ENCODE measurements at regions not wholly inside any gene's neighbourhood (a gene's known extent, or its start where the extent isn't known, plus 50 kb on each side); places are given as distances from the start of the nearest gene placed in this dataset.
A peak's percentile ranks its signal among the peaks of the same experiment; 100 is the strongest.

DNA sequence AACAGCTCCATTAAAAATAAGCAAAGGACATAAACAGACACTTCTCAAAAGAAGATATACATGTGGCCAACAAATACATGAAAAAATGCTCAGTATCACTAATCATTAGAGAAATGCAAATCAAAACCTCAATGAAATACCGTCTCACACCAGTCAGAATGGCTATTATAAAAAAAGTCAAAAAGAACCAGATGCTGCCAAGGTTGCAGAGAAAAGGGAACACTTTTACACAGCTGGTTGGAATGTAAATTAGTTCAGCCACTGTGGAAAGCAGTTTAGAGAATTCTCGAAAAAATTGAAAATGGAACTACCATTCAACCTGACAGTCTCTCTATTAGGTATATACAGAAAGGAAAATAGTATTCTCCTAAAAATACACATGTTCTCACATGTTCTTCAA lies 102.4 kb upstream of the FIBIN start:
- no peak for TF ChIP-seq ZFX (IDR thresholded peaks at IDR 0.05)
- TF ChIP-seq, protein P1, sequence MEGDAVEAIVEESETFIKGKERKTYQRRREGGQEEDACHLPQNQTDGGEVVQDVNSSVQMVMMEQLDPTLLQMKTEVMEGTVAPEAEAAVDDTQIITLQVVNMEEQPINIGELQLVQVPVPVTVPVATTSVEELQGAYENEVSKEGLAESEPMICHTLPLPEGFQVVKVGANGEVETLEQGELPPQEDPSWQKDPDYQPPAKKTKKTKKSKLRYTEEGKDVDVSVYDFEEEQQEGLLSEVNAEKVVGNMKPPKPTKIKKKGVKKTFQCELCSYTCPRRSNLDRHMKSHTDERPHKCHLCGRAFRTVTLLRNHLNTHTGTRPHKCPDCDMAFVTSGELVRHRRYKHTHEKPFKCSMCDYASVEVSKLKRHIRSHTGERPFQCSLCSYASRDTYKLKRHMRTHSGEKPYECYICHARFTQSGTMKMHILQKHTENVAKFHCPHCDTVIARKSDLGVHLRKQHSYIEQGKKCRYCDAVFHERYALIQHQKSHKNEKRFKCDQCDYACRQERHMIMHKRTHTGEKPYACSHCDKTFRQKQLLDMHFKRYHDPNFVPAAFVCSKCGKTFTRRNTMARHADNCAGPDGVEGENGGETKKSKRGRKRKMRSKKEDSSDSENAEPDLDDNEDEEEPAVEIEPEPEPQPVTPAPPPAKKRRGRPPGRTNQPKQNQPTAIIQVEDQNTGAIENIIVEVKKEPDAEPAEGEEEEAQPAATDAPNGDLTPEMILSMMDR (conservative IDR thresholded peaks at IDR 0.05): no peak
- H3K27ac ChIP-seq: no peak overlapping the region

DNA sequence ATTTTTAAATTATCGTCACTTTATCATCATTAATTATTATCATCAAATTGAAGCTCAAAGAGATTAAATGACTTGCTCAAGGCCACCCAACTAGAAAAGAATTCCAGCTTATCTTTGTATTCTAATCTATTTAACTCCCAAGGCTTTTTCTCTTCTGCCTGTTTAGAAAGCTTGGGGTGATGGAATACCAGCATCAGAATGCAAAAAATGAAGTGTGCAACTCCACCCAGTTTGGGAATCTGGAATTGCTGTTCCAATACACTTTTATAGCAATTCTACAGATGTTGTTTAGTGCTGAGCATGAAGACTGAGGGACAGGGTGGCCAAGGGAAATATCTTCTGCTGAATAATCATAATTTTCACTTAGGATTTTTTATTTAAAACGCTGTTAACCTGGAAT lies 97.2 kb upstream of the FIBIN start:
- TF ChIP-seq, protein P1 (conservative IDR thresholded peaks at IDR 0.05): no peak
- TF ChIP-seq ZFX (IDR thresholded peaks at IDR 0.05): no peak

DNA sequence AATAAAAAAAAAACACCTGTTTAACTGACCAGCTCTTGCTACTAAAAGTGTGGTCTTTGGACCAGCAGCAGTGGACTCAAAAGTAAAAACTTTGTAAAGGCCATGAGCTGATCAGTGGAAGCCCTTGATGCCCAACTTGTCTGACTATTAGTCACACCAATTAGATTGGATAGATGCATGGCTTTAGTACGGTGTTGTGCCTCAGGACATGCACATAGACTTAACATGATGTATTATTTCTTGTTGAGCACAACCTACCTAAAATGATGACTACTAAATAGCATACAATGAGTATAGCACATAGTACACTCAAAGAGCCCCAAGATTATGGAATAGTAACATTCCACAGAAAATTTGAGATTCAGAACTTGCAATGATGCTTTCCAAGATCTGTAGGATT lies 95.1 kb upstream of the FIBIN start:
- no peak overlapping the region for H3K27ac ChIP-seq
- TF ChIP-seq ZFX (IDR thresholded peaks at IDR 0.05): no peak
- TF ChIP-seq, protein P1 (conservative IDR thresholded peaks at IDR 0.05): no peak

More for the DNA sequence above, 97.2 kb upstream of the FIBIN start:
- H3K27ac ChIP-seq: no peak overlapping the region

DNA sequence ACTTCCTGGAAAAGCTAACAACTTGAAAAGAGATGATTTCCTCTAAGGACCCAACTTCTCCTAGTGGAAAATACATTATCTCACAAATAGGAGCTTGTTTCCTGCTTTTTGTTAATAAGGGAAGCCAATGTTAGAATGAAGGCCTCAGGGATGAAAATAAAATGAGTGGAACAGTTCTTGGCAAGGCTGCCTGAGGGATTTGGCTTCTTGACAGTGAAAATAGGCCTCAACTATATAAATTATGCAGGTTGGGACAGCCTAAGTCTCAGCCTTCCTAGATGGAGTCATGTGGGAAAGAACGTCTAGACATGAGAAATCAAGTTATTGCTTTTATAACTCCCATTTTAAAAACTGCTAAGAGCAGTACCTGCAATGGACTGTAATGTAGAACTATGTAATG lies 92.8 kb upstream of the FIBIN start:
- no peak overlapping the region for H3K27ac ChIP-seq
- TF ChIP-seq ZFX (IDR thresholded peaks at IDR 0.05): no peak
- TF ChIP-seq, protein P1 (conservative IDR thresholded peaks at IDR 0.05): no peak

DNA sequence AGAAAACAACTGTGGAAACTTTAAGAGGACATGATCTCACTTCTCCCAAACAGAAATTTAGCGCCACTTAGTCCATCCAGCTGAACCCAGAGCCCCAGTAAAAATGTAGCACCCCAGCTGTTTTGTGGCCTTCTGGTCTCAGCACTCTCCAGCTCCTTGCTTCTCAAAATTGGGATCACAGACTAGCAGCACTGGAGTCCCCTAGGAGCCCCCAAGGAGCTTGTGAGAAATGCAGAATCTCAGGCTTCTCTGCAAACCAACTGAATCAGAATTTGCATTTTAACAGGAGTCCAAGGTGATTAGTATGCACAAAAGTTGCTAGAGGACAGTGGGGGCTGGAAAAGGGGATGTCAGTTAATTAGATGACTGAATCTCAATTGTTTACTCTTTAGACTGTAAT lies 89.8 kb upstream of the FIBIN start:
- TF ChIP-seq ZFX (IDR thresholded peaks at IDR 0.05): no peak
- TF ChIP-seq, protein P1 (conservative IDR thresholded peaks at IDR 0.05): no peak
- H3K27ac ChIP-seq: peak overlapping the region; percentile 33; the same call in 1 of the 2 replicates

DNA sequence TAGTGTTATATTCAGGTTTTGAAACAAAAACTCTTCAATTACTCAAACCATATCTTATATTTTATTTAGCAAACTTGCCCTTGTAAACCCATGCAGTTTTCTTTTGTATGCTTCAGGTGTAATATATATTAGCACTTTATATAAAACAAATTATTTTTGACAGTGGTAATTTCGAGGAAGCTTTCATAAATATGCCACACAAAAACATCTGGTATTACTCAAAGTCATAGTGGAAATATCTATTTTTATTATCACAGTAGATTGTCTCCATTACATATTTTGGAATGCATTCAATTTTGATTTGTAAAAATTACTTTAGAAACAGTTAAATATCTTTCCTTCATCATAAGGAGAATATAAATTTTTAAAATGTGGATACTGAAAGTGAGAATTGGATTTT lies 89.1 kb upstream of the FIBIN start:
- no peak overlapping the region for H3K27ac ChIP-seq

DNA sequence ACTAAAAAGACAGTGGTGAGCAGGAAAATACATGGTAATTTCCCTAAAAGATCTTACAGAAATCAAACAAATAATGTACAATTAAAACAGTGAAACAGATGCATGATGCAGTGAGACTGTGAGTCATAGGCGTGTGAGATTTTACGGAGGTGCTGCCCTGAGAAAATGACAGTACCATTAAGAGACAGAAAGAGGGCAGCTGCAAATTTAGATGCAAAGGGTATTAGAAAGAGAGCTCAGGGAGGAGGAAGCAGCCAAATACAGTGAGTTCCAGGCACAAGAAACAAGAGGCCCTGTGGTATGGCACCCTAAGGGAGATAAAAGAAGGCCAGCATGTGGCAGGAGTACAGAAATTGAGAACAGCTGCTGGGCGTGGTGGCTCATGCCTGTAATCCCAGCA lies 88.5 kb upstream of the FIBIN start:
- TF ChIP-seq, protein P1 (conservative IDR thresholded peaks at IDR 0.05): no peak
- TF ChIP-seq ZFX (IDR thresholded peaks at IDR 0.05): no peak
- H3K27ac ChIP-seq: no peak overlapping the region

More for the DNA sequence above, 89.1 kb upstream of the FIBIN start:
- no peak for TF ChIP-seq ZFX (IDR thresholded peaks at IDR 0.05)
- TF ChIP-seq, protein P1 (conservative IDR thresholded peaks at IDR 0.05): no peak
